Activated T-helper 17 cell treated with anti-CD3 and anti-CD28 coated beads, Interleukin-2, amount 50 U/mL, for 72 hours (primary cell): ENCODE measurements at regions not wholly inside any gene's neighbourhood (a gene's known extent, or its start where the extent isn't known, plus 50 kb on each side); places are given as distances from the start of the nearest gene placed in this dataset.

ENCODE experiments used
- ATAC-seq: fragments of 150-1000 bp; cut with Tn5 transposase; replicated peaks from 2 replicates; pipeline ENCODE4 v1.10.0; 2021; ENCODE audit warnings: mild to moderate bottlenecking, moderate library complexity
- H3K27ac Mint-ChIP-seq: one replicate; pipeline ENCODE4 v1.8.0; 2022; ENCODE audit warnings: mixed read lengths
- H3K27me3 Mint-ChIP-seq: one replicate; pipeline ENCODE4 v1.8.0; 2022; ENCODE audit warnings: mixed read lengths
- H3K36me3 Mint-ChIP-seq: one replicate; pipeline ENCODE4 v1.8.0; 2022; ENCODE audit warnings: low read depth, mild to moderate bottlenecking, mixed read lengths
- H3K4me1 Mint-ChIP-seq: one replicate; pipeline ENCODE4 v1.8.0; 2022; ENCODE audit warnings: mixed read lengths
- H3K4me3 Mint-ChIP-seq: one replicate; pipeline ENCODE4 v1.8.0; 2022; ENCODE audit warnings: mild to moderate bottlenecking, mixed read lengths
- H3K9me3 Mint-ChIP-seq: one replicate; pipeline ENCODE4 v1.8.0; 2022; ENCODE audit warnings: mixed read lengths

GRCh38 chr1:22315315-22316078 is 136.2 kb upstream of the ZBTB40 start:
- H3K36me3 Mint-ChIP-seq: no peaks in the 10 kb centered on the region
- no peak overlapping the region for H3K4me3 Mint-ChIP-seq
- H3K9me3 Mint-ChIP-seq: no peaks in the 10 kb centered on the region
- H3K4me1 Mint-ChIP-seq: no peaks in the 10 kb centered on the region
- no peak for ATAC-seq
- no peak overlapping the region for H3K27ac Mint-ChIP-seq
- H3K27me3 Mint-ChIP-seq: peaks cover 36% of the 10 kb centered on the region

- no peak overlapping the region for H3K27ac Mint-ChIP-seq
- ATAC-seq: no peak
- H3K9me3 Mint-ChIP-seq: no peaks in the 10 kb centered on the region
- no peaks in the 10 kb centered on the region for H3K36me3 Mint-ChIP-seq
- no peaks in the 10 kb centered on the region for H3K4me1 Mint-ChIP-seq
- H3K4me3 Mint-ChIP-seq: no peak overlapping the region
- peaks cover 29% of the 10 kb centered on the region for H3K27me3 Mint-ChIP-seq
These were observed 134.3 kb upstream of the ZBTB40 start for GRCh38 chr1:22317231-22317919.

DNA sequence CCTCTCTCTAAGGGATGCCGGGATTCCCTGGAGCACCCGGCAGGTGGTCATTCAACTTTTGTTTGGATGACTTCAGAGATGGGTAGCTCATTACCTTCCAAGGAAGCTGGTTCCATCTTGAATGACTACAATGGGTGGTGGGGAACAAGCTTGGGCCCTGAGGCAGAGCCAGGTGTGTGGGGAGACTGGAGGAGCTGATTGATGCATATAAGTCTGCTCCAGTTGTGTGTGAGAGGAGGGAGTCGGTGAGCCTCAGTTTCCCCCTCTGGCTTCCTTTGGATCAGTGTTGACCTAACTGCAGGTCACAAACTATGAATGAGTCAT is 133.8 kb upstream of the ZBTB40 start:
- Mint-ChIP-seq H3K27me3 (peaks cover 29% of the 10 kb centered on the region), H3K36me3 (no peaks in the 10 kb centered on the region)

GRCh38 chr1:22318279-22318981 is 133.2 kb upstream of the ZBTB40 start:
- H3K9me3 Mint-ChIP-seq: no peaks in the 10 kb centered on the region
- H3K4me1 Mint-ChIP-seq: no peaks in the 10 kb centered on the region
- H3K36me3 Mint-ChIP-seq: no peaks in the 10 kb centered on the region
- no peak overlapping the region for H3K4me3 Mint-ChIP-seq
- H3K27ac Mint-ChIP-seq: no peak overlapping the region
- peaks cover 29% of the 10 kb centered on the region for H3K27me3 Mint-ChIP-seq
- no peak for ATAC-seq

More for the DNA sequence above, 133.8 kb upstream of the ZBTB40 start:
- Mint-ChIP-seq H3K4me1 (no peaks in the 10 kb centered on the region), H3K4me3 (no peak overlapping the region), H3K9me3 (no peaks in the 10 kb centered on the region), H3K27ac (no peak overlapping the region)
- no peak for ATAC-seq

DNA sequence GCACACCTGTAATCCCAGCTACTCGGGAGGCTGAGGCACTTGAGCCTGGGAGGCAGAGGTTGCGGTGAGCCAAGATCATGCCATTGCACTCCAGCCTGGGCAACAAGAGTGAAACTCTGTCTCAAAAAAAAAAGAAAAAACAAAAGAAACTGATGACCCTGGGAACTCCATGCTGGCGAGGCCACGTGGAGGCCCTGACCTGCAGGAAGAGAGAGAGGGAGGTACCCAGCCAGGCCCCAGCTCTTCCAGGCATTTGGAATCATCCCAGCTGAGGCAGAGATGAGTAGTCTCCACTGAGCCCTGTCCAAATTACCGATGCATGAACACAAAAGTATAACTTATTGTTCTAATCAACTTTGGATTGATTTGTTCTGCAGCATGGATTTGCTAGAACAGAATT is 132.0 kb upstream of the ZBTB40 start:
- no peaks in the 10 kb centered on the region for H3K4me1 Mint-ChIP-seq
- H3K27me3 Mint-ChIP-seq: peaks cover 24% of the 10 kb centered on the region
- no peaks in the 10 kb centered on the region for H3K36me3 Mint-ChIP-seq
- no peak for ATAC-seq
- H3K9me3 Mint-ChIP-seq: no peaks in the 10 kb centered on the region
- H3K4me3 Mint-ChIP-seq: no peak overlapping the region
- no peak overlapping the region for H3K27ac Mint-ChIP-seq

GRCh38 chr1:22320587-22321344 is 130.9 kb upstream of the ZBTB40 start:
- H3K9me3 Mint-ChIP-seq: no peaks in the 10 kb centered on the region
- H3K4me1 Mint-ChIP-seq: no peaks in the 10 kb centered on the region
- ATAC-seq: no peak
- H3K4me3 Mint-ChIP-seq: no peak overlapping the region
- no peaks in the 10 kb centered on the region for H3K36me3 Mint-ChIP-seq
- no peak overlapping the region for H3K27ac Mint-ChIP-seq
- peaks cover 14% of the 10 kb centered on the region for H3K27me3 Mint-ChIP-seq

GRCh38 chr1:22321917-22322316 is 129.7 kb upstream of the ZBTB40 start:
- ATAC-seq: no peak
- Mint-ChIP-seq H3K27ac (no peak overlapping the region), H3K4me3 (no peak overlapping the region), H3K9me3 (no peaks in the 10 kb centered on the region), H3K27me3 (peaks cover 13% of the 10 kb centered on the region), H3K4me1 (no peaks in the 10 kb centered on the region), H3K36me3 (no peaks in the 10 kb centered on the region)

- Mint-ChIP-seq H3K4me1 (no peaks in the 10 kb centered on the region), H3K27ac (no peak overlapping the region), H3K27me3 (peaks cover 5% of the 10 kb centered on the region), H3K9me3 (no peaks in the 10 kb centered on the region), H3K36me3 (no peaks in the 10 kb centered on the region), H3K4me3 (no peak overlapping the region)
- ATAC-seq: no peak
These were observed 128.4 kb upstream of the ZBTB40 start for GRCh38 chr1:22323141-22323845.

DNA sequence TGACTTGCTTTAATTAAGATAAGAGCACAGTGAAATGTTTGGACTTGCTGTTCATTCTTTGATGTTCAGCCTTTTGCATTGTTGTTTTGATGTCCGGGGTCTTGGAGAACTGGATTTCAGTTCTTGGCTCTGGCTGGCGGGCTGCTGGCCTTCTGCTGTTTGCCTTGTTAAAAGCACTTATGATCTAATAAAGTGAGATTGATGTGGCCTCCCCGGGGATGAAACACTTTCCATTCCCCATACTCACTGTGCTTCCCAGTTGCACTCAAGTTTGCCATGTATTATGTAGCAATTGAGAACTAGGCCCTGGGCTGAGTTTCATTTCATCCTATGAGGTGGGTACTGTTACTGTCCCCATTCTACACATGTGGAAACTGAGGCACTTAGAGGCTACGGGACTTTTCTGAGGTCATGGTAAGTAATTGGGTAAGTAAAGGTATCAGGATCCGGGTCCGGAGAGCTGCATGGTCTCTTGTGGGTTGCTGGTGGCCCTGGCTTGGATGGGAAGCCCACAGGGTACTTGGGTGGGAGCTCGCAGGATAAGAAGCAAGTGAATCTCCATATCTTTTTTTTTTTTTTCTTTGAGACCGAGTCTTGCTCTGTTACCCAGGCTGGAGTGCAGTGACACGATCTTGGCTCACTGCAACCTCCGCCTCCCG is 127.7 kb upstream of the ZBTB40 start:
- H3K27ac Mint-ChIP-seq: no peak overlapping the region
- no peaks in the 10 kb centered on the region for H3K36me3 Mint-ChIP-seq
- no peaks in the 10 kb centered on the region for H3K4me1 Mint-ChIP-seq
- no peak overlapping the region for H3K4me3 Mint-ChIP-seq
- peaks cover 3% of the 10 kb centered on the region for H3K27me3 Mint-ChIP-seq
- no peak for ATAC-seq
- no peaks in the 10 kb centered on the region for H3K9me3 Mint-ChIP-seq

GRCh38 chr1:22325531-22326371 is 125.9 kb upstream of the ZBTB40 start:
- no peaks in the 10 kb centered on the region for H3K4me1 Mint-ChIP-seq
- no peak overlapping the region for H3K4me3 Mint-ChIP-seq
- no peaks in the 10 kb centered on the region for H3K36me3 Mint-ChIP-seq
- H3K27me3 Mint-ChIP-seq: no peaks in the 10 kb centered on the region
- no peaks in the 10 kb centered on the region for H3K9me3 Mint-ChIP-seq
- H3K27ac Mint-ChIP-seq: no peak overlapping the region
- ATAC-seq: no peak

DNA sequence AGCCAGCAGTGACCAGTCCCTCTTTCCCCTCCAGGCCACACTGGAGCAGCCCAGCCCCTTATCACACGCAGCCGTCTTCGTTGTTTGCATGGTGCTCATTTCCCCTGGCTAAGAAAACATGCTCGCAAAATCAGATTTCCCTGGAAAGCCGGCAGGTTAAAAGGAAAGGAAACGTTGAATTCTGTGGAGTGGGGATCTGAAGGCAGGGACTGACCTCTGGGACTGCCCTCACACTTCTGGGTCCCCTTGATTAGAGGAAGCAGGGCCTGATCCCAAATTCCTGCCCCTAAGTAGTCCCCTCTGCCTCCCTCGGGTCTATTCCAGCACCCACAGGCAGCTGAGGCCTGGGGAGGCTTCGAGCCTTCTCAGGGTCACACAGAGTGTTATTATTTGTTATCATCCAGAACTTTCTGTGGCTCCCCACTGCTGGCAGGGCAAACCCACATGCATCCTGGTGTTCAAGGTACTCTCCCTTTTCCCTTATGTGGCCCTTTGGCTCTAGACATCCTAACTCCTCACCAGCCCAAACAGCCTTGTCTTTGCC is 125.2 kb upstream of the ZBTB40 start:
- H3K27me3 Mint-ChIP-seq: no peaks in the 10 kb centered on the region
- no peaks in the 10 kb centered on the region for H3K9me3 Mint-ChIP-seq
- H3K4me1 Mint-ChIP-seq: no peaks in the 10 kb centered on the region
- H3K36me3 Mint-ChIP-seq: no peaks in the 10 kb centered on the region
- ATAC-seq: no peak
- no peak overlapping the region for H3K4me3 Mint-ChIP-seq
- H3K27ac Mint-ChIP-seq: no peak overlapping the region

GRCh38 chr1:22326931-22327330 is 124.7 kb upstream of the ZBTB40 start:
- no peak for ATAC-seq
- no peak overlapping the region for H3K4me3 Mint-ChIP-seq
- H3K27ac Mint-ChIP-seq: no peak overlapping the region
- H3K27me3 Mint-ChIP-seq: no peaks in the 10 kb centered on the region
- H3K9me3 Mint-ChIP-seq: no peaks in the 10 kb centered on the region
- no peaks in the 10 kb centered on the region for H3K36me3 Mint-ChIP-seq
- H3K4me1 Mint-ChIP-seq: no peaks in the 10 kb centered on the region

GRCh38 chr1:22327411-22327810 is 124.2 kb upstream of the ZBTB40 start:
- H3K4me1 Mint-ChIP-seq: no peaks in the 10 kb centered on the region
- H3K27ac Mint-ChIP-seq: no peak overlapping the region

More at GRCh38 chr1:22327411-22327810, 124.2 kb upstream of the ZBTB40 start:
- Mint-ChIP-seq H3K4me3 (no peak overlapping the region), H3K9me3 (no peaks in the 10 kb centered on the region), H3K36me3 (no peaks in the 10 kb centered on the region), H3K27me3 (no peaks in the 10 kb centered on the region)
- ATAC-seq: no peak
